ENCODE measurements at regions not wholly inside any gene's neighbourhood (a gene's known extent, or its start where the extent isn't known, plus 50 kb on each side); places are given as distances from the start of the nearest gene placed in this dataset.
A peak's percentile ranks its signal among the peaks of the same experiment; 100 is the strongest.

- no TSS peak for BruUV-seq (replicated peaks)
- in situ Hi-C loops (cut with MboI; ENCODE audit: low sequenced_read_pairs): no loop called here
- no peak overlapping the region for H3K4me2 ChIP-seq (ENCODE audit: low read depth, low read length)
These were observed 99.2 kb upstream of the PIK3CG start for GRCh38 chr7:106765727-106766355.

More at GRCh38 chr7:106765727-106766355, 99.2 kb upstream of the PIK3CG start:
- intact Hi-C loops (cut with micrococcal nuclease): no loop called here
- WGBS, 2 experiments (ENCODE audit: extremely low coverage in 2 of 2, insufficient read length in 1 of 2): 82% methylated on average over 2 of the region's 5 CpGs; no CpG with 5 or more reads in 1 of the 2 experiments
- Histone ChIP-seq H2BK5ac (ENCODE audit: low read depth, low read length, poor library complexity, severe bottlenecking) (peak overlapping the region; percentile 37), H3K36me3 (ENCODE audit: control insufficient read depth, insufficient read depth, low read length) (no peaks in the 10 kb centered on the region), H3K27me3 (ENCODE audit: control insufficient read depth, insufficient read depth, low read length) (no peaks in the 10 kb centered on the region), H3K4me1 (ENCODE audit: control insufficient read depth, insufficient read depth, low read length) (peaks cover 26% of the 10 kb centered on the region), H3K4ac (ENCODE audit: low read depth, low read length) (peak overlapping the region; percentile 68), H3K23ac (ENCODE audit: low read depth, low read length) (peak overlapping the region; percentile 72; the same call in 1 of the 2 replicates), H4K20me1 (ENCODE audit: insufficient read depth, low read length) (no peaks in the 10 kb centered on the region), H3K4me3 (ENCODE audit: insufficient read depth, low read depth, low read length) (no peak overlapping the region), H3K27ac (ENCODE audit: insufficient read depth, low read length) (peak overlapping the region; percentile 2; the same call in 1 of the 2 replicates), H3K79me1 (ENCODE audit: low read depth in 1 of 2, low read length in 2 of 2) (peaks cover 32 to 58% of the 10 kb centered on the region in 2 experiments), H4K8ac (ENCODE audit: low read depth in 2 of 2, low read length in 2 of 2) (peak overlapping the region in 1 of 2 experiments; percentile 20; a peak in 1 of 4 replicates), H3K9ac (ENCODE audit: low read depth, low read length) (no peak overlapping the region), H2BK20ac (ENCODE audit: low read depth, low read length) (peak overlapping the region; percentile 89), H3K9me3 (ENCODE audit: control insufficient read depth, insufficient read depth, low read length) (no peaks in the 10 kb centered on the region), H2BK120ac (ENCODE audit: low read depth, low read length) (peak overlapping the region; percentile 84), H2AK9ac (replicated peaks; ENCODE audit: low read depth, low read length, poor library complexity) (peak overlapping the region; percentile 51), H2AFZ (replicated peaks; ENCODE audit: low read length, poor library complexity) (peak overlapping the region; percentile 40), H4K91ac (ENCODE audit: insufficient read depth, low read depth, low read length) (peak overlapping the region; percentile 39), H3K14ac (replicated peaks; ENCODE audit: low read depth, low read length) (peak overlapping the region; percentile 85), H4K5ac (ENCODE audit: low read depth, low read length) (no peak overlapping the region), H3K18ac (ENCODE audit: low read depth, low read length) (peak overlapping the region; percentile 10), H3K9me1 (ENCODE audit: insufficient read depth, low read length) (peaks cover 13% of the 10 kb centered on the region), H2BK15ac (ENCODE audit: low read depth, low read length) (peak overlapping the region; percentile 69; the same call in 2 of the 3 replicates), H3K56ac (ENCODE audit: extremely low read depth, insufficient read depth, low read length) (no peak overlapping the region), H2AK5ac (ENCODE audit: low read depth, low read length) (peak overlapping the region; percentile 90)
- TF ChIP-seq CHD1 (IDR thresholded peaks at IDR 0.05; ENCODE audit: low read depth, low read length) (no peak), RAD21 (IDR thresholded peaks at IDR 0.05; ENCODE audit: low read length) (no peak), NFE2L2 (IDR thresholded peaks at IDR 0.05; ENCODE audit: low read depth, low read length) (no peak), SMC3 (IDR thresholded peaks at IDR 0.05; ENCODE audit: low read depth, low read length) (no peak), MAFK (IDR thresholded peaks at IDR 0.05; ENCODE audit: low read depth, low read length) (no peak), MAZ (IDR thresholded peaks at IDR 0.05; ENCODE audit: borderline replicate concordance, low read depth, low read length) (no peak), BHLHE40 (IDR thresholded peaks at IDR 0.05; ENCODE audit: low read depth, low read length) (no peak), FOS (IDR thresholded peaks at IDR 0.05; ENCODE audit: low read depth, low read length) (no peak), RCOR1 (IDR thresholded peaks at IDR 0.05; ENCODE audit: insufficient replicate concordance, low read length) (no peak), MXI1 (IDR thresholded peaks at IDR 0.05; ENCODE audit: borderline replicate concordance, low read depth, low read length) (no peak)
- TF ChIP-seq, protein P1, sequence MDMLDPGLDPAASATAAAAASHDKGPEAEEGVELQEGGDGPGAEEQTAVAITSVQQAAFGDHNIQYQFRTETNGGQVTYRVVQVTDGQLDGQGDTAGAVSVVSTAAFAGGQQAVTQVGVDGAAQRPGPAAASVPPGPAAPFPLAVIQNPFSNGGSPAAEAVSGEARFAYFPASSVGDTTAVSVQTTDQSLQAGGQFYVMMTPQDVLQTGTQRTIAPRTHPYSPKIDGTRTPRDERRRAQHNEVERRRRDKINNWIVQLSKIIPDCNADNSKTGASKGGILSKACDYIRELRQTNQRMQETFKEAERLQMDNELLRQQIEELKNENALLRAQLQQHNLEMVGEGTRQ (IDR thresholded peaks at IDR 0.05; ENCODE audit: low read depth, low read length): no peak
- TF ChIP-seq, protein P2, sequence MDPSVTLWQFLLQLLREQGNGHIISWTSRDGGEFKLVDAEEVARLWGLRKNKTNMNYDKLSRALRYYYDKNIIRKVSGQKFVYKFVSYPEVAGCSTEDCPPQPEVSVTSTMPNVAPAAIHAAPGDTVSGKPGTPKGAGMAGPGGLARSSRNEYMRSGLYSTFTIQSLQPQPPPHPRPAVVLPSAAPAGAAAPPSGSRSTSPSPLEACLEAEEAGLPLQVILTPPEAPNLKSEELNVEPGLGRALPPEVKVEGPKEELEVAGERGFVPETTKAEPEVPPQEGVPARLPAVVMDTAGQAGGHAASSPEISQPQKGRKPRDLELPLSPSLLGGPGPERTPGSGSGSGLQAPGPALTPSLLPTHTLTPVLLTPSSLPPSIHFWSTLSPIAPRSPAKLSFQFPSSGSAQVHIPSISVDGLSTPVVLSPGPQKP (IDR thresholded peaks at IDR 0.05; ENCODE audit: borderline replicate concordance, low read depth, low read length): no peak
- ChIA-PET CTCF (interaction anchor here (0.6 kb wide), 1 partner anchor 462 kb away, joined by 3 read pairs; no protein-coding TSS in a partner anchor), POLR2A (ENCODE audit: unreplicated experiment) (no interaction called here)
- dilution Hi-C loops (cut with HindIII; ENCODE audit: low sequenced_read_pairs, unreplicated experiment): no loop called here
- no peak for ATAC-seq (ENCODE audit: low read depth)
- DNase-seq: peak; percentile 19
